ENCODE measurements at regions not wholly inside any gene's neighbourhood (a gene's known extent, or its start where the extent isn't known, plus 50 kb on each side); places are given as distances from the start of the nearest gene placed in this dataset.

GRCh38 chr1:199774433-199775089 lies 252.9 kb upstream of the NR5A2 start:
- no peak for DNase-seq

GRCh38 chr1:199776768-199777497 lies 250.6 kb upstream of the NR5A2 start:
- DNase-seq: no peak

GRCh38 chr1:199778324-199778955 lies 249.1 kb upstream of the NR5A2 start:
- DNase-seq: no peak

GRCh38 chr1:199780091-199780490 lies 247.4 kb upstream of the NR5A2 start:
- no peak for DNase-seq

- no peak for DNase-seq
Measured at GRCh38 chr1:199780948-199781670, 246.4 kb upstream of the NR5A2 start.

GRCh38 chr1:199784138-199784895 lies 243.2 kb upstream of the NR5A2 start:
- DNase-seq: no peak

GRCh38 chr1:199786695-199787094 lies 240.8 kb upstream of the NR5A2 start:
- DNase-seq: no peak

- DNase-seq: no peak
Measured at GRCh38 chr1:199789141-199789540, 238.4 kb upstream of the NR5A2 start.

GRCh38 chr1:199791495-199791894 lies 236.0 kb upstream of the NR5A2 start:
- DNase-seq: no peak

- DNase-seq: no peak
Measured at GRCh38 chr1:199792874-199793273, 234.6 kb upstream of the NR5A2 start.

- DNase-seq: no peak
Measured at GRCh38 chr1:199794105-199794863, 233.2 kb upstream of the NR5A2 start.

GRCh38 chr1:199799116-199799515 lies 228.4 kb upstream of the NR5A2 start:
- no peak for DNase-seq

GRCh38 chr1:199804526-199804925 lies 223.0 kb upstream of the NR5A2 start:
- DNase-seq: no peak

GRCh38 chr1:199808110-199808870 lies 219.2 kb upstream of the NR5A2 start:
- DNase-seq: no peak

- DNase-seq: no peak
Measured at GRCh38 chr1:199809311-199809710, 218.2 kb upstream of the NR5A2 start.

GRCh38 chr1:199811163-199811562 lies 216.3 kb upstream of the NR5A2 start:
- no peak for DNase-seq

GRCh38 chr1:199813198-199813597 lies 214.3 kb upstream of the NR5A2 start:
- no peak for DNase-seq

- no peak for DNase-seq
Measured at GRCh38 chr1:199815947-199816346, 211.6 kb upstream of the NR5A2 start.

- no peak for DNase-seq
Measured at GRCh38 chr1:199817266-199817665, 210.2 kb upstream of the NR5A2 start.

GRCh38 chr1:199821029-199821779 lies 206.3 kb upstream of the NR5A2 start:
- DNase-seq: no peak

All from GOT3 (cell line).